Fibroblast of skin of scalp (primary cell): ENCODE measurements at regions not wholly inside any gene's neighbourhood (a gene's known extent, or its start where the extent isn't known, plus 50 kb on each side); places are given as distances from the start of the nearest gene placed in this dataset.
"Not testable (repeated sequence)": the region's sequence is repeated elsewhere in the genome, so short reads cannot be mapped to it uniquely, and the experiment has no call there.

ENCODE experiments used
- DNase-seq: peaks from one replicate; pipeline ENCODE4 v3.0.0-alpha.2; 2013

- DNase-seq, result no peak
Observed at GRCh38 chr5:53276825-53277224, 167.3 kb upstream of the MOCS2 start.

DNA sequence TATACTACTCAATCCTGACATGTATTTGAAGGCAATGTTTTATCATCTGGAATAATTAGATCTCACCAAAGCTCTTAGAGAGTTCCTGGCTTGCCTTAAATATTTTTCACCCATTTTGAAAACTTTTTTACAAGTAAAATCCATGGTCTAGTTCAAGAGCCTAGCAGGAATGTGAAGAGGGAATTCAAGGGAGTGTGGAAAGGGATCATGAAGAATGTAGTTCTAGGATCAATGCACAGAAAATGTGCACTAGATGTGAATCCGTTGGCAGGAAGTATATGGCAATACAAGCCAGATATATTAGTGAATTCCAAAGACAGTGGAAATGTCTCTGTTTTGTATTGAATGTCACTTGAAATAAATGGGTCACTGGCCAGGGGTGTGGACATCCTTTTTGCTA lies 167.9 kb upstream of the MOCS2 start:
- DNase-seq, result no peak

DNA sequence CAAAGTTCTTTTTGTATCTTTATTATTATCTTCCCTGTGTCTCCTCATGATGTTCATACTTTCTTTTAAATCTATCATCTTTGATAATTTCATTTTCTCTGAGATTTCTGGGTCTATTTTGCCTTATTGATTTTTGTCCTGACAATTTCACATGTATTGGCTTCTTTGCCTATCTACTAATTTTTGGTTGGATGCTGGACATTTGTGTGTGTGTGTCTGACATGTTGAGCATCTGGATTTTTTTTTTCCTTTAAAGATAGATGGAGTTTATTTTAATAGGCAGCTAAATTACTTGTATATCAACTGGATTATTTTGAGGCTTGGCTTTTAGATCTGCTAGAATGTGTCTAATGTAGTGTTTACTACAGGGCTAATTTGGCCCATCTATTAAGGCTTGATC lies 178.0 kb upstream of the MOCS2 start:
- DNase-seq, result no peak

DNA sequence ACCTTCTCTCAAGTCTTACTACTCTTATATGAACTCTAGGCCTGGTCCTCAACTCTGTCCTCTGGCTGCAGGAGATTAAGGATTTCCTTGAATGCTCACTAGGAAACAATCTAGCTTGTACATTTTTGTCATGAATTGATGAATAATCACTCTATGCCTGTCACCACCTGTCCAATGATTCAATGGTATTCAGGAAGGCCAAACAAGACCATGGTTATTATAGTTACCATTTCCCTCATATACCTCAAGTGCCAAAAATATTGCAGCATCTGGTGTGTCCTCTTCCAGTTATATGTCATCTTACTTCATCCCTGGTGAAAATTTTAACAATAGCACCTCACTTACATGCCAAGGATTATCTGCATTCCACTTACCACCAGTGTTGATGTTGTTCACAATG lies 179.0 kb upstream of the MOCS2 start:
- DNase-seq, result no peak

DNA sequence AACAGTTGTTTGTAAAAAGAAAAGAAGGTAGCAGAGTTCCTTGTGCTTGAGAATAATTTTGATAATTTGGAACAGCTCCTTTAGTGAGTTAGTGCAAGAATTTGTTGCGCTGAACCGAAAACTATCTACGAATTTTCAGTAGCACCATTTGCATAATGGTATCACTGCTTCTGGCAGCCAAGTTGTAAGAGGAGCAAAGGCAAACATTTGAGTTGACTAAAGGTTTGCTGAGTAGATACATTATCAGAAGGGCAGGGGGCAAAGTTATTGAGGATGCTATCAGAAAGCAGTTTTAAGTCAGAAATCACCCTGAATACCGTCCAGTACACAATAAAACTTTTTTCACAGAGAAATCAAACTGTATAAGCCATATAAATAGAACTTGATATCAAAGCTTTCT lies 181.5 kb upstream of the MOCS2 start:
- no peak for DNase-seq

DNA sequence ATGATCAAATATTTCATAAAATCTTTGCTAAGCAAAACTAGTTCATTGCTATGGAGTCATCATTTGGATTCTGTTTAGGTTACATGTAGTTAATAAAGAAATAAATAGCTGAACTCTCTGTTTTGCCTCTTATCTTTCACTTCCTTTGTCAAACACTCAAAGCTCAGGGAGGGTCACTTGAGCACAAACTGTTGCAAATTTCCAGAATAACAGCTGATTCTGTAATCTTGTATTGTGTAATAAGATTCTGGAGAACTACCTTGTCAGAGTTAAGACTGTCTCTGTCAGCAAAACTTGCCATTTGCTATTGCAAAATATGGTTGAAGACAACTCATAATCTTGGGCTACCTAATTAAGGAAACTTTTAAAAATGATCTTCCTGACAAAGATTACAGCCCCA lies 182.0 kb upstream of the MOCS2 start:
- no peak for DNase-seq

- peak; percentile 24 for DNase-seq
Observed at GRCh38 chr5:53298841-53299240, 181.6 kb upstream of the FST start.

DNA sequence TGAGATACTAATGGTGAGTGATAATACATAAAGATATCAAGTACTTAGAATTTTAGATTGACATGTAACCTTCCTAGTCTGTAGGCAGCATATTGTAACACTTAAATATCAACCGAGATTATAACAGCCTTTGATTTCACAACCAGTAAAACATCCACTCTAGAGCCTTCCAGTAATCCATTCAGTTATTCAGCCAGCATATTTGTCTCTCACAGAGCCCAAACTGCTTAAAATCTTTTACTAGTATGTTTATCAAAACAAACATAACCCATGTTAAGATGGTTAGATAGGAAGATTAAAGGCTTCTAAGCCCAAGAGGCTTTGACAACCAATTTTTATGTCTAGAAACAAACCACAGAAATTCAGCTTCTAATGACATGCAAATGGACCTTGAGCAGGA lies 177.9 kb upstream of the FST start:
- peak; percentile 34 for DNase-seq

GRCh38 chr5:53303105-53303504 lies 177.3 kb upstream of the FST start:
- DNase-seq, result peak; percentile 30

DNA sequence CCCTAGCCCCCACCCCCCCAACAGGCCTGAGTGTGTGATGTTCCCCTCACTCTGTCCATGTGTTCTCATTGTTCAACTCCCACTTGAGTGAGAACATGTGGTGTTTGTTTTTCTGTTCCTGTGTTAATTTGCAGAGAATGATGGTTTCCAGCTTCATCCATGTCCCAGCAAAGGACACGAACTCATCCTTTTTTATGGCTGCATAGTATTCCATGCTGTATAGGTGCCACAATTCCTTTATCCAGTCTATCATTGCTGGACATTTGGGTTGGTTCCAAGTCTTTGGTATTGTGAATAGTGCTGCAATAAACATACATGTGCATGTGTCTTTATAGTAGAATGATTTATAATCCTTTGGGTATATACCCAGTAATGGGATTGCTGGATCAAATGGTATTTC lies 175.1 kb upstream of the FST start:
- DNase-seq, result not testable (repeated sequence)

GRCh38 chr5:53309653-53310052 lies 170.8 kb upstream of the FST start:
- DNase-seq, result no peak

DNA sequence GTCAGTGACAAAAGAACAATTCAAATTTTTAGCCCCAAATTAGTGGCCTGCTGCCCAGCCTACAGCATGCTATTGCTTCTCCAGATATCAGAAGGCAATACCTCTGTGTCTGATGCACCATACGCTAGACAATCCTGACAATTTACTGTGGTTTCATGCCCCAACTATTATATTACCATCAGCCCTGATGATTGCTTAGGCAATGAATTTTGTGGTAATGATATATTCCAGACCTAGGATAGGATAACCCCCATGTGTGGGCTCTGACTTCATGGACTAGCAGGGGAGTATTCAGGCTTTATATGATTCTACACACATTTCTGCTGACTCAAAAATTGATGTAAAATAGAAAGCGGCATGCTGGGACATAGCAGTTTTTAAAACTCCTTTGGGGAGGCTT lies 168.7 kb upstream of the FST start:
- no peak for DNase-seq

DNA sequence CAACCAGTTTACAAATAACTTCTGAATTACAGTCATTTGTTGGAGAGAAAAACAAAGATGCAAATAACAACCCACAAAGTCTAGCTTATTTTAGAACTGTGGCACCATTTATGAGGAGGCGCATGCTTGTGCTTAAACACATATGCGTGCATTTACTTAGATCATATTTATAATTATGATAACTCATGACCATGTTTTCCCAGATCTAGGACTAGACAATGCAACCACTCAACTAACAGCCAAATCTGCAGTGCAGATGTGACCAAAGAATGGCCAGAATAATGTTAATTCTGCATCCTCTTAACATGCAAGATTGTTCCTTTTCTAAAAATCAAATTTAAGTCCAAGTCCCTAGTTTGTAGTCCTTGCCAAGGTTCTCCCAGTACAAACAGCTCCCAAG lies 167.3 kb upstream of the FST start:
- DNase-seq, result no peak

- no peak for DNase-seq
Observed at GRCh38 chr5:53318303-53318702, 162.1 kb upstream of the FST start.

DNA sequence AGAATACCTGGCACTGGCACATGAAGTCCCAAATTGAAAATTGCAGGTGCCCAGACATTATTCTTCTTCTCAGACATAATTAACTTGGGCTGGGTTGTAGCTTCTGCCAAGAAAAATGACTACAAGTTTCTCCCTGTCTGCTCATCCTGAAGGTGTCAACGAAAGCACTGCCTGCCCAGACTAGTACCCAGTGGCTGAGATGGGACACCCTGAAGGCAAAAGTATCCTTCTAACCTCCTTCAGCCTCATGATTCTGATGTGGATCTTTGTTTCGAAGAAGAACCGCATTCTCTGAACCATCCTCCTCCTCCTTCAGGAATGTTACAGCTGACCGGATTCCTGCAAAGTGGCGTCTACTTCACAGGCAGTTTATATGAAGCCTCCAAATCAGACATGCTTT lies 161.1 kb upstream of the FST start:
- DNase-seq, result no peak

GRCh38 chr5:53321073-53321472 lies 159.4 kb upstream of the FST start:
- no peak for DNase-seq

- no peak for DNase-seq
Observed at GRCh38 chr5:53321721-53322120, 158.7 kb upstream of the FST start.

DNA sequence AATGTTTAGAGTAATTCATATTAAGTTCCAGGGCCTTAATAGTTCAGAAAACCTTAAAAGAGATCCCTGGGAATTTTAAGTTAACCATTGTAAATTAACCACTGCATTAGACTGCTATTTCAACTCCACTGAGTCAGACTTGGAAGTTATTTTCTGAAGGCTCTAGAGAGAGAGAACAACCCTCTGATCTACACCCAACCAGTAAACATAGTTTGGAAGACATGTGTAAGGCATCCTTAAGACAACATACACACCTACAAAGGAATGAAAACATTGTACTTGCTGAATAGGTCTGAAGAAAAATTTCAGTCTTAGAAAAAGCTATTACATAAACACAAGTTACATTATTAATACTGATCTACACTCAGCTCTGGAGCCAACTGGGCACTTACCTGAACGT lies 158.2 kb upstream of the FST start:
- no peak for DNase-seq

- no peak for DNase-seq
Observed at GRCh38 chr5:53323511-53323910, 156.9 kb upstream of the FST start.

DNA sequence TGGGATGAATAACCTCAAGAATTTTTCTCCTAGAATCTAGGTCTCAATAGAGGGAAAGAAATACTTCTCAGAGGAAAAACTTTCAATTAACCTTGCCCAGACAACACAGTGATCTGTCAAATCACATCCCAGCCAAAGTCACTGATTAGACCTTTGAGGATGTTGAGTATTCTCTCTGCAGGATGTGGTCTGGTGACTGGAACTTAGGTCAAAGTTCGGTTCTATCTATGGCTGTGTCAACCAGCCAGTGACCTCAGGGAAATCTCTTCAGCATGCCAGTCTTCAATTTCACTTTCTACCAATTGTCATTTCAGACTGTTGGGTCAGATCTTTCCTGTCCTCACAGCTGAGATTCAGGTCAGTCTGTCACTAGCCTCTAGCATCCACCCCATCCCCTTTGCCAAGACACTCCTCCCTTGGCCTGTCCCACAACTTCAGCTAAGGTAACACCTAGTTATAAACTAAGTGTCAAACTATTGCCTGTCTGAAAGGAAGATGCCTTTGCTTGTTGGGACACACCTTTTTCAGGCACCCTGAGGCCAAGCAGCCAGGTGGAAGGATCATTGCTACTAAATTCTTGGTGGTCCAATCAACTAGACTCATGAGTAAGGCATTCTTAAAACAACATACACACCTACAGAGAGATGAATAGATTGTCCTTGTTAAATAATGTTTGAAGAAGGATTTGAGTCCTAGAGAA lies 156.3 kb upstream of the FST start:
- no peak for DNase-seq

- peak; percentile 29 for DNase-seq
Observed at GRCh38 chr5:53326424-53327153, 153.8 kb upstream of the FST start.

DNA sequence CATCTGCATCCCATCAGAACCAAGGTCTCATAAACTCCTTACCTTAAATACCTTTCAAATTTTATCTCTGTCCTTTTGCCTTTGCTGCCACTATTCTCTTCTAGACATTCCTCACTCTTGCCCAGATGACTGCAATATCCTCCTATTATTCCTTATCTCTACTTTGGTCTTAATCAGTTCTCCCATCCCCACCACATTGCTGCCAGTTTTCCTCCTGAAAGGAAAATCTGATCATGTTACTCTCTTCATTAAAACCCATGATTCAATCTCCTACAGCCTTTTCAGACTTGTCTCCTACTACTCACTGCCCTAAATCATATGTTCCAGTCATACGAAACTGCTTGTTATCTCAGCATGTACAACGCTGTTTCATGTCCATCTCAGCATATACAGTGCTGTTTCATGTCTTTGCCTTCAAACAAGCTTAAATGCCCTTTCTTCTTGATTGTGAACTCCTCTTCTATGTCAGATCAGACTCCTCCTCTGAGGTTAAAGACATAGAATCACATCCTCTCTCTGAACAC lies 152.6 kb upstream of the FST start:
- DNase-seq, result no peak

DNA sequence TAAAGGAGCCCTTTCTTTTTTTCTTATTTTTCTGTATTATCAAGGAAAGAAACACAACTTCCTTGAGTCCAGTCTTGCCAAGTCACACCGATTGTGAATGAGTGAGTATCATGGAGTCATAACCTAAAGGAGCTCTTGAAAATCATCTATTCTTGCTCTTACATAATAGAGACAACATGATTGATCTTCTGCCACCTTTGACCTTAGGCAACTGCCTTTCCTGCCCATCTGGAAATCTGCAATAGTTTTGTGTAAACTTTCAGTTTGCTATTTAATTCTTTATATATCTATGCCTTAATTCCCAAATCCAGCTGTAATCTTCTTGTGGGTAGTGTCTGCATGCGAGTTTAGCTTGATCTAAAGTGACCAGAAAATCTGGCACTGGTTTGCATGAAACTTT lies 149.9 kb upstream of the FST start:
- DNase-seq, result no peak

GRCh38 chr5:53331463-53331862 lies 149.0 kb upstream of the FST start:
- peak; percentile 73 for DNase-seq
